HG03064 (cell line): ENCODE measurements at regions not wholly inside any gene's neighbourhood (a gene's known extent, or its start where the extent isn't known, plus 50 kb on each side); places are given as distances from the start of the nearest gene placed in this dataset.

Experiments
- ATAC-seq: cut with Tn5 transposase; IDR thresholded peaks from one replicate; pipeline ENCODE4 v1.9.1; 2021; ENCODE audit warnings: low read depth; ENCODE audit not compliant: unreplicated experiment

DNA sequence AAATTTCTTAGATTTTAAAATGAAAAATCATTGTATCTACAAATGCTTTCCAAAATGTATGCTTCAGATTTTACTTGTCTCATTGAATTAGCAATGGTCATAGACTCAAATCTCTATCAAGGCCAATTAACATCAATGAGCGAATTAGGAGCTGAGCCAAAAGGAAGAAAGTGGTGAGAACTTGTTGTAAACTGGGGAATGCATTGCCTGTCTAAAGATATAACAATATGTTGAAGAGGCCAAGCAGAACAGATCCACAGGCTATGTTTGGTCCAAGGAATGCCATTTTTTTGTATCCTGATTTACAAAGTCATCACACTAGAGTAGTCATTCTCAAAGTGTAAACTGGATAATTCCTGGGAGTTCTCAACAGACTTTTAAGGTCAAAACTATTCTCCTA lies 370.7 kb downstream of the GJA1 start:
- ATAC-seq = no peak

DNA sequence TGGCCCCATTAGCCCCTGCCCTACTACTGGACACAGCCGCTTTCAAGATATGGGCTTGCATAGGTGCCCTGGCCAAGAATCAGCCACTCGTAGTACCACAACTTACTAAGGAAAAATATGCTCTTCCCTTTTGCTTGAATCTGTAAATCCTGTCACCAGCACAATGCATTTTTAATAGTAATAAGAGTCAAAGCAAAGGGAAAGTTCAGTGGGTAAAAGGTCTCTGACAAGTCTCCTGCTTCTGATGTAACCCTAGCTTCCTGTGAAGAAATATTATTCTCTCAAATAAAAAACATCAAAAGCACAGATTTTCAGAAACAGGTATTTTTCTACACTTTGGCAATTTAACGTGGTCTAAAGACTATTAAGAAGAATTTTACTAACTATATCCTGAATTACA lies 373.8 kb downstream of the GJA1 start:
- no peak for ATAC-seq

DNA sequence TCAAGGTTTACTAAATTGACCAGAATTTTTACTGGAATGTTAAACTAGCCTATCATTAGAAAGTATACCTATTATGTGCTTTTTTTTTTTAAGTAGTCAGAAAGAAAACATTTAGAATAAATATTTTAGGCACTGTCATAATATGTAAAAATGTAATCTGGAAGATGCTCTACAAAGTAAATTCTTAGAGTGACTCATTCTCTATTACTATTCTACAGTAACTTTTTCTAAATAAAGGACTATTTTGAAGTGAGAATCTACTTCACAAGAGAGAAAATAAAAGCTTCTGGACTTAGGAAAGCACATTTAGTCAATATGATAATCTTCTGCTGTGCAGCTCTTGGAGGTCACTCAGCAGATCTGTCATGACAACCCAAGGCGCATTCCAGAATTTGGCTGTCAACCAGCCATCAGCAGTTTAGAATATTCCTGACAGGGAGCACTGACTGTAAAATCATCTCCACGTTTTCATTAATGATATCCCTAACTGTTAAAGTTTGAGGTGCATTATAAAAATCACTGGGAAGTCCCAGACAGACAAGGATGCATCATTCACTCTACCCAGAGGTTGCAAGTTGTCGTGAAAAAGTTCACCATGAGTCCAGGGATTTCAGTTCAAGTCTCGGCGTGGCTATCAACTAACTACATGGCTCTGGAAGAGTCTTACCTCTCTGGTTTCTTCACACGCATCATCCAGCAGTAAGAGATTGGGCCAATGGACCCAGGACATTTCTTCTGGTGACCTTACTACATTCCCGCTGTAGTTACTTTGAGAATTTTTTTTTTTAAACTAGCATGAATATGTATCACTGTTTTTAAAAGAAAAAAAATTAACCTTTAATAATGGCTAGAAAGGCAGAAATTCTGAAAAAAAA lies 374.9 kb downstream of the GJA1 start:
- no peak for ATAC-seq

DNA sequence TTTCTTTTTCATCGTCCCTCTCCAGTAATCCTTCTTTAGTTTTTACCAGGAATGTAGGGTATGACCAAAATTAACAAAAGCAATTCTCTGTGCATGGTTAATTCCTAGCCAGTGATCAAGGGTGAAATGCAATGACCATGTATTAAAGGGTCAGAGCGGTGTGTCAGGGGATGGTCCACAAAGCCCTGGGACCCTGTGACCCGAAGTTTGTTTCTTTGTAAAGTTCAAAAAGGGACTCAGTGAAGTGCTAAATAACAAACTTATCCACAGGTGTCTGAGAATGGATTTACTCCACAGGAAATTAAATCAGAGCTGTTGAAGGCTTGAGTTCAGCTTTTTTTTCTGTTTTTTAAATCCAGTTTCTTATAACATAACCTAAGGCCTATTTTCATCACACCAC lies 375.7 kb downstream of the GJA1 start:
- no peak for ATAC-seq

DNA sequence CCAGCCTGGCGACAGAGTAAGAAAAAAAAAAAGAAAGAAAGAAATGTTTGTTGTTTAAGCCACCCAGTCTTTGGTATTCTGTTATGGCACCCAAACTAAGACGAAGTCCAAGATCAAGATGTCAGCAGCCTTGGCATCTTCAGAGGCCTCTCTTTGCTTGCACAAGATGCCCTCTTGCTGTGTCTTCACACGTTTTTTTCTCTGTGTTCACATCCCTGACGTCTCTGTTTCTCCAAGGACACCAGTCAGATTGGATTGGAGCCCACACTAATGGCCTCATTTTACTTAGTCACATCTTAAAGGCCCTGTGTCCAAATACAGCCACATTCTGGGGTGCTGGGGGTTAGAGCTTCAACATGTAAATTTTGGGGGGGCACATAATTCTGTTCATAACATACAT lies 380.9 kb downstream of the GJA1 start:
- no peak for ATAC-seq

DNA sequence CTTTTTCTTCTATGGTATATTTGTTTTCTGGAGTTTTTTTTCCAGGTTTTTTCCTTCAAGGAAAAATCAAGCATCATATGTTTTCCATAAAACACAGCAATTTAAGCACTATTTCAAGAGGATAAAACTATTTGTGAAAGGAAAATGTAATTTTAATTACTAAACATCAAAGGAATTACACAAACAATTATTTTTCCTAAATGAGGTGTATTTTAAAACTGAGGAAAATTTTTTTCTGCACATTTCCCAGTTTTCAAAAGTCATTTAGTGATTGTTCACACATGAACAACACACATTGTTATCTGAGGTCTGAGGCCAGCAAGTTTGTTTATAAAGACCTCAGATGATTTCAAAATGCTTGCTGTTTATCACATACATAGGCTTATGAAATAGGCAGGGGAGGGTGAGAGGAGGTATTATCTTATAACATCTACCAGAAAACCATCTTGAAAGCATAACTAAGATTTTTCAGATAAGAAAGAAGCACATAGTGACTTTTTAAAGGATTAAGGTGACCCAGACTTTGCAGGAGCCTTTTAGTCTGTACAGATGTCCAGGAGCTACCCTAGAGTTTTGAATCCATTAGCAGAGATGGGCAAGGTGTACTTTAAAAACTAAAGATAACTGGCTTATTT lies 381.6 kb downstream of the GJA1 start:
- no peak for ATAC-seq

DNA sequence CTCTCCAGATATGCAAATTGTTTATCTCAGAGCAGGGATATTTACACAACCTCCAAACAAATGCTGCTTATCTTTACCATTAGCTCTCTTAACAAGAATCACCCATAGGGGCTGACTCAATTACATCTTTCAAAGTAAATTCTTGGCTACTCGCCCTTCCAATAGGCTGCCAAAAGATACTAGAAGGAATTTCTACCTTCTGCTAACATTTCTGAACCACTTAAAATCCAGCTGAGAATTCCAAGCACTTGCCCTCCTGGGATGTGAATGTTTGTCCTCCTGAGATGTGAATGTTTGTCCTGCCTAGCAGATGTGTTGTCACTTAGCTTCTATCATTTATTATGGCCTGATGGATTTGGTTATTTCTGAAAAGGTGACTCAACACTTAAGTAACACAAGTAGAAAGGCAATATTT lies 388.0 kb downstream of the GJA1 start:
- ATAC-seq = no peak

DNA sequence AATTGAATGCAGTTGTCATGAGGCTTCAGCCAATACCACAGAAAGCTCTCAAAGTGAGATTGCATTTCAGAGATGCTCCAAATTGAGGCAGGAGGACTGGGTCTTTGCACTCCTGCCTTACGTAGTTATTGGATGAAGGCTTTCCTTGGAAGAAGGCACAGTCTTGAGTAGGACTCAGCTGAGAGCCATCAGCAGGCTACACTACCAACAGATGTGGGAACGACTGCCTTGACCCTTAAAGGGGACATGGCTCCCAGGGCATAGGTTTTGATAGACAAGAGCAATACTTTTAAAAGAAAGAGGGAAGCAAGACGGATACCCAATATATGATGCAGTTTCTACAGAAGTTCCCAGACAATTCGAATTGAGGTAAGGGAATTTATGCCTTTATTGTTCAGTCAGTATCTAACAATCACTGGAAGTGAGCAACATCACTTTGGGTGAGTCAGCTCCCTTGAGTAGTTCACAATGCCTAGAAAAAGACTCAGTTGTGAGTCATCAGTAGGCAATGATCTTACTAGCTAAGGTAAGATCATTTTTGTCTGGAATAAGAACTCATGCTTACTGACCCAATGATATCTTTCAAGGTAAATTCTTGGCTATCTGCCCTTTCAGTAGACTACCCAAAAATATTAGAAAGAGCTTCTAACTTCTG lies 390.8 kb downstream of the GJA1 start:
- ATAC-seq = no peak

DNA sequence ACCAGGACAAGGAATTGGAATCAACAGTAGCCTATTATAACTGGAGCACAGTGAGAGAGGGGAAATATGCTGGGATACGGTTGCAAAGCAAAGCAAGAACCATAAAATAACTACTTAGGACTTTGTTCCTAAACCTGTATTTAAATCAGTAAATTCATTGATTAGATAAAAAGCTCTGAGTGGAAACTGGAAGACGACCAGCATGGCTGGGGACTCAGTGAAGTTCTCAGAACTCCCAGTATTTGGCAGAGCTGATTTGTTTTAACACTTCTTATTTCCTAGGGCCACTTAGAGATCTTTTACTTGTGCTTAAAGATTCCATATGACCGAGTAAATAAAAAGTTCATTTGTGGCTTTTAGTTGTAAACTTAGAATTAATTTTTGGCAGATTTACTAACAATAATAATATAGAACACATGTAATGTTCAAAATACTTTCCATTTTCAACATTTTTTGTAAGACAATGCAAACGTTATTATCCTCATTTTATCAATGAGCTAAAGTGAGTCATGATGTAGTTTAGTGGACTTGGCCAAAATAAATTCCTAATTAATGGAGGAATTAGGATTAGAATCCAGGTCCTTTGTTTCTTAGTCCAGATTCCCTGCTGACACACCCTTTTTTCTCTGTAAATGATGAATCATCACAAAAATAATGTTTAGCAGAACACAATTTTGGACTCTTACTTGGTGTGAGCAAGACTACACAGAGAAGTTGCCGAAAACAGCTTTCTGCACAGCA lies 392.9 kb downstream of the GJA1 start:
- ATAC-seq = no peak

DNA sequence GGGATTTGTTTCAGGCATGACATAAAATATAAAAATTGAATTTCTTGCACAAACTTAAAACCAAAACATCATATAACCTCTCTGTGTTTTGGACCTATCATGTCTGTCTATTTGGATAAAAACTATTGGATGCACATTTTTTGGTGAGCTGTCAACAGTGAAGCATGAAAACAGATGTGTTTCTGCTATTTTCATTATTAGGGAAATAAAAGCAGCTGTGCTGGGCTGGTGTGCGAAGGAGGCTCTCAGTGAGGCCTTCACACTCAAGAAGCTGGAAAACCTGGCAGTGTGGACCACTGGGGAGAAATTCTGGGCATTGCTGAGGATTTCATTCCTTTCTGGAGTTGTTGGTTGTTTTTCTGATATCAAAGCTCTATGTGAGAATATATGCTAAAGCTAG lies 395.3 kb downstream of the GJA1 start:
- no peak for ATAC-seq

DNA sequence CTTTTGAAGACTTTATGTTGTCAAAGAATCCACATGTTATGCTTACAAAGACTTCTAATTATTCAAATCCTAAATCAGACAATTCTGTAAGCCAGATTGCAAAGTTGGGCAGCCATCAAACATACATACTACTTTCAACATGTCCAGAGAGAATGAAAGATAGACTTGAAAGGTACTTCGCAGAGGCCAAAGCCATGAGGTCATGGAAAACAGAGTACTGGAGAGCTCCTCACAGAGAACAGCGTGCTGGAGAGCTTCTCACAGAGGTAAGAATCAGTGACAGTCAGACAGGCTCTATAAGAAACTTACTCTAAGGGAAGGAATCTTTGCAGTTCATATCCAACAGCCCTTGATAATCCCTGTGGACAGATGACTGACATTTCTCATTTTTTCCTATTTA lies 400.2 kb downstream of the GJA1 start:
- ATAC-seq = no peak

DNA sequence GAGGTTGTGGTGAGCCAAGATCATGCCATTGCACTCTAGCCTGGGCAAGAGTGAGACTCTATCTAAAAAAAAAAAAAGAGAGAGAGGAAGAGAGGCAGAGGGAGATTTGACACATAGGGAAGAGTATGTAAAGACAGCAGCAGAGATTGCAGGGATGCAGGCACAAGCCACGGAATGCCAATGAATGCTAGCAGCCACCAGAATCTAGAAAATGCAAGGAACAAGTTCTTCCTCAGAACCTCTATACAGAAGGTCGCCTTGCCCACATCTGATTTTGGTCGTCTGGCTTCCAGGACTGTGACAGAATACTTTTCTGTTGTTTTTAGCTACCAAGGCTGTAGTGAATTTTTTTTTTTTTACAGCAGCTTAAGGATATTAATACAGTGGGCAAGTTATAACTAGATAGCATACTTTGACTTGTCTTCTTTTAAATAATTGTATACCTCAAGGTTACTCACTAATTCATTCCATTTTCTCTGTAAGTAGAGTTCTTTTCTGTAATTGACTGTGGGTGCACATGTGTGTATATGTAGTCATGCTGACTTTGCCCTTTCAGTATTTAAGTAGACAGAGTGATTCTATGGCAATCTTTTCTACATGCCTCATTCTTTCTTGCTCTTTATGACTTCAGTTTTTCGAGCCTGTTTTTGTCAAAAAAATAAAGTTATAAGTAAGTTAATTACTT lies 402.2 kb downstream of the GJA1 start:
- no peak for ATAC-seq

DNA sequence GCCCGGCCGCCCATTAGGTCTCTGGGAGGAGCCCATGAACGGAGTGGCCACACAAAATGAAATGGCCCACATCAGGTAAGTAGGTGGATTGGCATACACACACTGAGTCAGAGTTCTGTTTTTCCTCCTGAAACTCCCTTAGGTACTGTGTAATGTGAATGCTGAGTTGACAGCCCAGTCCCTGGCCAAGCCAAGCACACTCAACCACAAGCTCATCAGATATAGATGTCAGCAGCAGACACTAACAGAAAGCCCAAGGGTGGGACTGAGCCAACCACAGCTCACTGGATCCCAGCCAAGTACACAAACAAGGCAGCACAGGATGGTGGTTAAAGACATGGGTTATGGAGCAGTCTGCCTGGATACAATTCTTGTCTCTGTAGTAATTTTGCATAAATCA lies 403.4 kb downstream of the GJA1 start:
- no peak for ATAC-seq

DNA sequence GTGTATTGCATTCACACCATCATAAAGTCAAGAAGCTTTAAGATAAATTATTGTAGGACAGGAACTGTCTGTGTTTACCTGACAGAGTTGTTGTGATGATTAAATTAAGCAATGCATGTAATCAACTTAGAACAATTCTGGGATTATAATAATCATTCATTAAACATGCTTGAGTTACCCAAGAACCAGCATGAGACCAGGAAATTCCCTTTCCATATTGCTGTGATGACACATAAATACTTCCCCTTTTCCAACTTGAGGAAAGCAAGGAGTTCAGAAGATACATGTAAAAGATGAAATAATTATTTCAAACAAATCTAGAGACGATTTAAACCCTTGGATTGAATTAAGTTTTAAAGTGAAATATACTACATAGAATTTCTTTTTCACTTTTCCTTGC lies 404.4 kb downstream of the GJA1 start:
- ATAC-seq = no peak

DNA sequence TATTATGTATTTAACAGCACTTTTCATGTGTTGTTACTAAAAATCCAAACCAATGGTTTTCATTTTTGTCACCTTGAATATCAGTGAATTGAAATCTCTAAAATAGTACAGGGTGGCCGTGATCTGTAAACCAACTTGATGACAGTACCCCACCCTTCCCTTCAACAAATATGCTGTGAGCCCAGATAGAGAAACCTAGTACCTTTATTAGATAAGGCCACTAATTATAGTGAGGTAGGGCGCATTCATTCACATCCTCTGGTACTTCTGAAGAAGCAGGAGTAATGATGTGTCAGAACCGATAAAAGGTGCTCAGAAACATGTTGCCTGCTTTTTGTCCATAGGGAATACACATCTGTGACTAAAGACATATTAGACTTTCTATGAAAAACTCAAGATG lies 409.5 kb downstream of the GJA1 start:
- no peak for ATAC-seq

DNA sequence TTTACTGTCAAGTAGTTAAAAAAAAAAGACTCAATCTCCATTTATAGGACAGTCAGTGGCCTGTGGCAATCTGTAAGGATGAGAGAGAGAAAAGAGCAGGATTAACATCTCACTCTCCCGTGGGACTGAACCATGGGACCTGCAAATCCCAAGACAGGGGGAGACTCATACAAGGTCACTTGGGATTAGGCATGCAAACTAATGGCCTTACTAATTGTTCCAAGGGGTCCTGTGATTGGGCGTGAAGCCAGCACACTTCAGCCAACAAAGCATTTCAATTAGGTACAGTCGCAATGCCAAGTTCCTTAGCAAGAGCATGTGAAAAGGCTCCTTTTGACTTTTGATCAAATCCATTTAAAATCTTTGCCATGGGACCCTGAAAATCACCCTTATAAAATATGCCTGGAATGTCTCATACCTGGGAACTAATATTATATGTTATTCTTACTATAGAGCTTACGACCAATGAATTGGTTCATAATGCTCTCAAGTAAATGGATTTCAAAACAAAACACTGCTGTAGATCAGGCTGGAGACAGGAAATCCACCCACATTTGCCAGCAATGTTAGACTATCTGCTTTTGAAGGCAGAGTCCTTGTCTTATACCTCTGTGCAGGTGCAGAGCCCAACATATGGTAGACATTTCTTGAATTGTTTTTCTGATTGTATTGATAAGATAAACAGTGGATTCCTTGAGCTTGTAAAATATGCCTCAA lies 412.5 kb downstream of the GJA1 start:
- no peak for ATAC-seq

DNA sequence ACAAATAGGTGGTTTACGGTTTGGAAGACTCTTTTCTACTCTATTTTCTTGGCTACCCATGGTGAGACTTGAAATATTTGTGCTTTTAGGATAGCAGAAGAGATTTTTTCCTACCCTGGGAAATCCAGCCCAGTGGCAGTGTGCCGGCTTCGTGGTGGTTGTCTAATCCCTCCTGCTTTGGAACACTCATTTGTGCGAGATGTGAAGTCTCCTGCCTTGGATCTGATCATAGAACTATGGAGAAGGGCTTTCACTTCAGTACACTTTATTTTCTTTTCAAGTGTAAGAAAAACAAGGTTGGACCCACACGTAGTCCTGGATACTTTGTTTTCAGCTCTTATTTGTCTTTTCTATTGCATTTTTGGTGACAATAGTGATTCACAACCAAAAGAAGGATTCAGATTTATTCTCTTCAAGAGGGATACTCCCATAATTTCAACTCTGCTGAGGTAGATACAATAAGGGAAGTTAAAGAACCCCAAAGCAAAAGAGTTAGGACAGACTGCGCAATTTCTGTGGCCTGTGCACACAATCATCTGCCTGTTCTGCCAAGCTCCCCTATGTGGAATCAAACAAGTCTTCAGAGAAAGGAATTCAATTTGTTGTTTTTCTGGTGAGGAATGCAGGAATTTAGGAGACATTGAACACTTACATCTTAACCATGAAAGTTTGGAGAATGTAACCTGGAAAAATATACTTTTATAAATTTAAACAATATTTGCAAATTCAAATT lies 413.2 kb downstream of the GJA1 start:
- ATAC-seq = no peak

DNA sequence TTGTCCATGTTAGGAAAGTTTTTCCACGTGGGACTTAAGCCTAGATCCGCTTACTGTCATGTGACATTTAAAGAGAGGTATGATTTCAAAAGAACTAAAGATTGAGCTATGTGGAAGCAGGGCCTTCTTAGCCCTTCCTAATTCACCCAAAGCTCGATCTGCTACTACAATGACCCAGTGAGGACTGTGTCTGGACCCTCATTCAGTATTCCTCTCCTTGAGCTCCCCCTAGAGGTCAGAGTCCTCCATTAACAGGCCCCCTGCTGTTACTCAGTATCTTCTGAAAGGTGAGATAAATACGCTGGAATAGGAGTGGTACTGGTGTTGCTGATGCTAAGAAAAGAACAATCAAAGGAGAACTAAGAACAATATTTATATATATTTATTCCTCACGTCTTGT lies 414.0 kb downstream of the GJA1 start:
- peak; percentile 58 for ATAC-seq

DNA sequence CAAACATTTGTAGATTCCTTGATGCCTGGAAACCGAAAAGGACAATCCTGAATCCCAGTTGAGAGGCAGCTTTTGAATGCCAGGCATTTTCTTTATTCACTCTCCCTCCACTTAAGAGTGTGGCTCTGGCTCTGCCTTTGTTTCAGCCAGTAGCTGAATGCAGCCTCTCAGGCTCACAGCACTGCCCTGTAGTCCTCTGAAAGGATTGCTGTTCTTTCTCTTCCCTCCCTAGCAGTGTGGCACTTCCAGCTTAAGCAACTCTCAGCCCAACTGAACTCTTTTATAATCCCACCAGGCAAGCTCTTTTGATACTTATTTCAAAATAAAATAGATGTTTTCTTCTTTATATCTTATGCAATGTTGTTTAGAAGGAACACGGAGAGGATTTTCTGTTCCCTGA lies 415.6 kb downstream of the GJA1 start:
- ATAC-seq = no peak
